Loucy (cell line): ENCODE measurements at regions not wholly inside any gene's neighbourhood (a gene's known extent, or its start where the extent isn't known, plus 50 kb on each side); places are given as distances from the start of the nearest gene placed in this dataset.

Experiments used
- H2AFZ ChIP-seq: fragments of 200-600 bp; sonication (generic); 2 replicates; pipeline ENCODE4 v1.6.0; 2016; ENCODE audit warnings: antibody characterized with exemption, mild to moderate bottlenecking, low read length, moderate library complexity
- H3F3A ChIP-seq: fragments of 200-600 bp; 2 replicates; pipeline ENCODE4 v1.6.0; 2016; ENCODE audit warnings: antibody characterized with exemption, low read depth, mild to moderate bottlenecking
- H3K27me3 ChIP-seq: fragments of 200-600 bp; sonication (generic); 2 replicates; pipeline ENCODE4 v1.6.1; 2014; ENCODE audit warnings: low read length, mild to moderate bottlenecking; ENCODE audit not compliant: insufficient read depth, poor library complexity, severe bottlenecking
- H3K36me3 ChIP-seq: fragments of 200-600 bp; sonication (generic); 2 replicates; pipeline ENCODE4 v1.6.1; 2016; ENCODE audit warnings: low read length; ENCODE audit not compliant: insufficient read depth
- H3K4me1 ChIP-seq: fragments of 200-600 bp; sonication (generic); 2 replicates; pipeline ENCODE4 v1.5.1; 2014; ENCODE audit warnings: low read length, mild to moderate bottlenecking; ENCODE audit not compliant: insufficient read depth, poor library complexity, severe bottlenecking
- H3K4me2 ChIP-seq: fragments of 200-600 bp; sonication (generic); 2 replicates; pipeline ENCODE4 v1.6.0; 2014; ENCODE audit warnings: antibody characterized with exemption, low read length, low read depth, mild to moderate bottlenecking; ENCODE audit not compliant: poor library complexity, severe bottlenecking
- H3K4me3 ChIP-seq: fragments of 200-600 bp; sonication (generic); 2 replicates; pipeline ENCODE4 v1.5.1; 2014; ENCODE audit warnings: low read length, mild to moderate bottlenecking, mixed read lengths; ENCODE audit not compliant: poor library complexity, severe bottlenecking
- H3K79me2 ChIP-seq: fragments of 200-600 bp; sonication (generic); 2 replicates; pipeline ENCODE4 v1.6.1; 2014; ENCODE audit warnings: low read length; ENCODE audit not compliant: insufficient read depth
- H3K9ac ChIP-seq: fragments of 200-600 bp; sonication (generic); 2 replicates; pipeline ENCODE4 v1.6.0; 2014; ENCODE audit warnings: mild to moderate bottlenecking, low read depth, low read length, moderate library complexity; ENCODE audit not compliant: poor library complexity, severe bottlenecking
- H3K9me2 ChIP-seq: fragments of 200-600 bp; sonication (generic); replicated peaks from 2 replicates; pipeline ENCODE4 v1.6.1; 2016; ENCODE audit warnings: low read depth, low read length, mixed read lengths
- H3K9me3 ChIP-seq: fragments of 200-600 bp; sonication (generic); 2 replicates; pipeline ENCODE4 v1.6.1; 2014; ENCODE audit warnings: mild to moderate bottlenecking, antibody characterized with exemption, low read length, low read depth; ENCODE audit not compliant: insufficient read depth
- H4K20me1 ChIP-seq: fragments of 200-600 bp; sonication (generic); 2 replicates; pipeline ENCODE4 v1.6.0; 2014; ENCODE audit warnings: antibody characterized with exemption, low read length, mild to moderate bottlenecking; ENCODE audit not compliant: insufficient read depth, poor library complexity, severe bottlenecking
- CTCF ChIP-seq: fragments of 200-600 bp; sonication (generic); conservative IDR thresholded peaks from 2 replicates; pipeline ENCODE4 v1.5.1; 2014; ENCODE audit warnings: mild to moderate bottlenecking, antibody characterized with exemption, low read length
- EZH2phosphoT487 ChIP-seq: fragments of 200-600 bp; IDR thresholded peaks from 2 replicates; pipeline ENCODE4 v1.6.1; 2018; ENCODE audit warnings: antibody characterized with exemption, mild to moderate bottlenecking, moderate library complexity, borderline replicate concordance

GRCh38 chr7:52243685-52244084 lies 791.7 kb upstream of the POM121L12 start:
- H3K9me2 ChIP-seq, result no peaks in the 10 kb centered on the region
- no peaks in the 10 kb centered on the region for H3K79me2 ChIP-seq
- no peaks in the 10 kb centered on the region for H3K4me1 ChIP-seq
- H3F3A ChIP-seq, result no peaks in the 10 kb centered on the region
- no peak overlapping the region for H3K4me3 ChIP-seq
- no peaks in the 10 kb centered on the region for H4K20me1 ChIP-seq
- no peak overlapping the region for H3K4me2 ChIP-seq
- H3K9me3 ChIP-seq, result peaks cover 3% of the 10 kb centered on the region; the same call in 1 of the 2 replicates
- H3K9ac ChIP-seq, result no peak overlapping the region
- H3K36me3 ChIP-seq, result no peaks in the 10 kb centered on the region
- H3K27me3 ChIP-seq, result no peaks in the 10 kb centered on the region
- TF ChIP-seq EZH2phosphoT487 (no peak), CTCF (no peak)
- H2AFZ ChIP-seq, result no peak overlapping the region

GRCh38 chr7:52233248-52233647 lies 802.2 kb upstream of the POM121L12 start:
- no peaks in the 10 kb centered on the region for H3K9me2 ChIP-seq
- no peaks in the 10 kb centered on the region for H3K4me1 ChIP-seq
- H3F3A ChIP-seq, result no peaks in the 10 kb centered on the region
- TF ChIP-seq EZH2phosphoT487, result no peak
- TF ChIP-seq CTCF, result no peak
- H3K9ac ChIP-seq, result no peak overlapping the region
- no peaks in the 10 kb centered on the region for H4K20me1 ChIP-seq
- H2AFZ ChIP-seq, result no peak overlapping the region
- H3K4me3 ChIP-seq, result no peak overlapping the region
- H3K79me2 ChIP-seq, result no peaks in the 10 kb centered on the region
- no peaks in the 10 kb centered on the region for H3K27me3 ChIP-seq
- no peaks in the 10 kb centered on the region; the same call in 1 of the 2 replicates for H3K9me3 ChIP-seq
- H3K36me3 ChIP-seq, result no peaks in the 10 kb centered on the region
- H3K4me2 ChIP-seq, result no peak overlapping the region

DNA sequence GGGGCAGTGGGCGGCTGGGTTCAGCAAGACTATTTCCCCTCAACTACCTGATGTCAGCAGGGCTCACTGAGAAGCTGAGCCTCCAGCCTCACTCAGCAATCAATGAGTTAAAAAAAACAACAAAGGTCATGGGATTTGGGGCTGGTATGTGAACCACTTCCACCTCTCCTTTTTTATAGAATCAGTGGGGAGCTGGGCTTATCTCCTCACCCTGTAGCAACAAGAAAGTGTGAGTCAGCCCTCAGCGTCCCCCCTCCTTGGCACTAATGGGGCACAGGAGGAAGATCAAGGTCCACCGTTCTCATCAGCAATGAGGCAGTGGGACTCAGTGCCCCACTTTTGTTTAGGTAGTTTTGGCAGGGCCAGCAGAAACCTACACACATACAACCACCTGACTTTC lies 823.5 kb upstream of the POM121L12 start:
- Histone ChIP-seq H3K9ac (no peak overlapping the region), H3K36me3 (no peaks in the 10 kb centered on the region), H4K20me1 (no peaks in the 10 kb centered on the region)

More for the DNA sequence above, 823.5 kb upstream of the POM121L12 start:
- H2AFZ ChIP-seq, result no peak overlapping the region
- H3K27me3 ChIP-seq, result no peaks in the 10 kb centered on the region
- TF ChIP-seq CTCF, result no peak
- no peak for TF ChIP-seq EZH2phosphoT487
- H3K9me2 ChIP-seq, result no peaks in the 10 kb centered on the region
- H3K4me2 ChIP-seq, result no peak overlapping the region
- H3K4me3 ChIP-seq, result no peak overlapping the region
- H3K79me2 ChIP-seq, result no peaks in the 10 kb centered on the region
- no peaks in the 10 kb centered on the region for H3K4me1 ChIP-seq
- H3F3A ChIP-seq, result no peaks in the 10 kb centered on the region
- no peaks in the 10 kb centered on the region for H3K9me3 ChIP-seq
